ENCODE measurements at regions not wholly inside any gene's neighbourhood (a gene's known extent, or its start where the extent isn't known, plus 50 kb on each side); places are given as distances from the start of the nearest gene placed in this dataset.

DNA sequence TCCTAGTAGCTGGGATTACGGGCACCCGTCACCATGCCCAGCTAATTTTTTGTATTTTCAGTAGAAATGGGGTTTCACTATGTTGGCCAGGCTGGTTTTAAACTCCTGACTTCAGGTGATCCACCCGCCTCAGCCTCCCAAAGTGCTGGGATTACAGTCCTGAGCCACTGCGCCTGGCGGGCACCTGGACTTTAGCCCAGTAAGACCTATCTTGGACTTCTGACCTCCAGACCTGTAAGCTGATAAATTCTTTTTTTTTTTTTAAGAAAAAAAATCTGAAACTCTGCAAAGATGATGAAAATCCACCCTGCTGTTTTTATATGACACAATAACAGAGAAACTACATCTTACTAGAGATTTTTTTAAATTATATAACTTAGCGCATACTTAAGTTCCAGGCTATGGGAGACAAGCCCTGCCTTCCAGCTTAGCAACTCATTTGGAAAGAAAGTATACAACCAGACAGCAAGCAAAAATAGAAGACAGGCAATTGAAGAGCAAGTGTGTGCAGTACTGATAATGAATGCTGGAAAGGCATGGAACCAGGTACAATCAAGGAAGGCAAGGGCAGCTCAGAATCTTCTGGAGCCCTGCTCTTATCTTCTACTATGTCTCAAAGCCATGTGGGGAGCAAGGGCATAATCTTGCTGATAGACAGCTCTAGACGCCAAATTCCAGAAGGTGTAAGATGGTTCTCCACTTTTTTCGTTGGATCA is 104.2 kb downstream of the CD83 start:
- no peak for ATAC-seq (replicated peaks in 6 of 8)
- in situ Hi-C loops (cut with MboI; ENCODE audit: low pct_unique_long_range_greater_than_20kb in 2 of 9, low sequenced_read_pairs in 9 of 9, unreplicated experiment in 9 of 9) = loop anchor here in 3 of 9 experiments (25.0 kb wide), 3 partner anchors 566 to 1266 kb away; no protein-coding TSS in a partner anchor
- H3K4me1 ChIP-seq (replicated peaks in 1 of 2) = no peaks in the 10 kb centered on the region
- H3K4me3 ChIP-seq = no peak overlapping the region
- H3K27ac ChIP-seq = no peak overlapping the region
- 50 to 100% (median 99%) methylated on average over 1 to 6 of the region's 8 CpGs; no CpG with 5 or more reads in 2 of the 10 experiments for WGBS, 10 experiments

DNA sequence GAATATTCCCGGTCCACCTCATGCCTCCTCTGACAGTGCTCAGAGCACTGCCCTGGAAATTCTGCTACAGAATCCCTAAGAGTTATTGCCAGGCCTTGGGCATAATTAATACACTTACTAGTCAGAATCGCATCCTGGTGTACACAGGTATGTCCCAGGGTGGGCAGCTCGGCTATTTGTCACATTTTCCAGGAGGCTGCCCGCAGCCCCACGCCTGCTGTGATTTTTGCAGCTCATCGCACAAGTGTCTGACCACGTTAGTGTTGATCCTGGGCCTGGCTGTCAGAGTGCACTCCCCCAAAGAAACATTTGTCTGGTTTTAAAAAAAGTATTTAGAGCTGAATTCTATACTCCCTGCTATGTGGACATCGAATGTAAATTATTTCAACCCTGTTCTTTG is 105.4 kb downstream of the CD83 start:
- in situ Hi-C loops (cut with MboI; ENCODE audit: low pct_unique_long_range_greater_than_20kb in 2 of 9, low sequenced_read_pairs in 9 of 9, unreplicated experiment in 9 of 9) = loop anchor here in 3 of 9 experiments (25.0 kb wide), 3 partner anchors 564 to 1264 kb away; no protein-coding TSS in a partner anchor
- 29 to 100% (median 87%) methylated on average over 1 to 8 of the region's 8 CpGs; no CpG with 5 or more reads in 1 of the 10 experiments for WGBS, 10 experiments
- ATAC-seq (replicated peaks in 6 of 8) = no peak

DNA sequence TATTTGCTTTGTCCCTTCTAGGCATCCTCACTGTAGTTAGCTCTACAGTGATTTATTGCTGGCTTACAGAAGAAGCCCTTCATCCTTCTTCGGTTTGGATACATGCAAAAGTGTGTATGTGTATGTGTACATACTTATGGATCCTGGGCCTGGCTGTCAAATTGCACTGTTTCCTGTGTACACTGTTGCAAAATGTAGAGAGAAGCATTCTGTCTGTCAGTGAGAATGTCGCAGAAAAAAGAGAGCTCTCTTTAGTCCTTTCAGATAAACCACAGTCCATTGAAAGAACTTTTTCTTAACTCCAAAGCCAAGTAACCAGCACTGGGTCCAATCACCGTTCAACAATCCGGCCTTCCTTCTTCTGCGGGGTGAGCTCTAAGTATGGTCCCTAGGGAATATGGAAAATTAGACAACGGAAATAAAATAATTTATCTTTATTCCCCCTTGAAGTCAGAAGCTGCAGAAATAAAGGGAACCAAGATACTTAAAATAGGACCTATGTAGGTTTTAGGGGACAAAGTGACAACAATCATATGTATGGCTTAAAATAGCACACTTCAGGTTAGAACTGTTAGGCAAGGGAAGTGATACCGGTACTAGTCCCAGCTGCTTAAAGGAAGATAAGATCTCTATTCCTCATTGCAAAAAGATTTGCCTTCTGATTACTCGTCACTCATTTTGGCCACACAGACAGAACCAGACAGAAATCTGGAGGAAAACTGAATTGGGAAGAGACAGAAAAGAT is 107.0 kb downstream of the CD83 start:
- Histone ChIP-seq H3K4me1 (replicated peaks in 1 of 2) (peaks cover 0 to 4% of the 10 kb centered on the region in 2 donors), H3K4me3 (no peak overlapping the region), H3K27ac (no peak overlapping the region)
- 75 to 96% (median 94%) methylated on average over 2 to 8 of the region's 8 CpGs for WGBS, 10 experiments
- no peak for ATAC-seq (replicated peaks in 6 of 8)
- in situ Hi-C loops (cut with MboI; ENCODE audit: low pct_unique_long_range_greater_than_20kb in 2 of 9, low sequenced_read_pairs in 9 of 9, unreplicated experiment in 9 of 9) = loop anchor here in 3 of 9 experiments (25.0 kb wide), 4 partner anchors 238 to 1263 kb away; no protein-coding TSS in a partner anchor

More for the DNA sequence above, 105.4 kb downstream of the CD83 start:
- no peak overlapping the region for H3K4me3 ChIP-seq
- H3K27ac ChIP-seq = no peak overlapping the region
- H3K4me1 ChIP-seq (replicated peaks in 1 of 2) = no peaks in the 10 kb centered on the region

DNA sequence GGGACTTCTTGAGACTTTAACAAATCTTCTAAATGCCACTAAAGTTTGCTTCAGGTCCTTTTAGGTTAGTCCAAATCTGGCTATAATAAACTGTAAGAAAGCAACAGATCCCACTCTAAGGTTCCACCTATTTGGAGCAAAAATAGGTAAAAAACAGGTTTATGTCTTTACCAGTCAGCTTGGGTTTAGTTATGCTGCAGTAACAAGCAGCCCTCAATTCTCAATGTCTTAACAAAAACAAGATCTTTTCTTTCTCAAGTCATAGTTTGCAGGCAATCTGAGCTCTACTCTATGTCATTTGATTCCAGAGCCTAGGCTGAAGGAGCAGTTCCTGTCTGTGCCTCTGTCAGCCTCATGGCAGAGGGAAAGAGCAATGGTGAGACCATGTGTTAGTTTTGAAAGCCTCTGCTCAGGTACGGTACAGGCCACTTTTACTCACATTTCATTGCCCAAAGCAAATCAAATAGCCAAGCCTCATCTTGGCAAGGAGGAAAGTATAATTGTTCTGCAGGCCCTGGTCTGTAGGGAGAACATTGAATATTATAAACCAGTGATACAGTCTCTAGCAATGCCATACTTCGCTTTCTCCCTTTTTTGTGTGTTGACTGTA is 108.6 kb downstream of the CD83 start:
- WGBS, 10 experiments = 33 to 100% (median 100%) methylated on average over 1 to 2 of the region's 2 CpGs; no CpG with 5 or more reads in 3 of the 10 experiments
- no peak for ATAC-seq (replicated peaks in 6 of 8)

DNA sequence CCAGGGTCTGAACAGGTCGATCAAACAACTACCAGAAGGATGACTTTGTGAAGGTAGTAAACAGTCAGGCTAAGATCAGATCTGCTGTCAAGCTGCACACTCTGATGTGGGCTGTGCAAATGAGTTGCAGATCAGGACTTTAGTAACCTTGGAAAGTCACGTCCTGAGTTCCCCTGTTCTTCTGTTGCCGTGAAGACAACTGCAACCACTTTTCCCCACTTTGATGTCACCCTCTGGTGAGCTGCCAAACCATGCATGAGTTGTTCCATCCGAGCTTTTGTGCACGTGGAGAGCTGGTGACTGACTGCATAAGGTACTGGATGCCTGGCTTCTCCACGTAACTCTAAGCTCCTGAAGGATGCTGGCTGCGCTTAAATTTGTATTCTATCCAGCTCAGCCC is 111.0 kb downstream of the CD83 start:
- Histone ChIP-seq H3K4me3 (no peak overlapping the region), H3K27ac (no peak overlapping the region), H3K4me1 (replicated peaks in 1 of 2) (peaks cover 0 to 4% of the 10 kb centered on the region in 2 donors)
- WGBS, 10 experiments = 10 to 100% (median 65%) methylated on average over 1 to 6 of the region's 7 CpGs; no CpG with 5 or more reads in 2 of the 10 experiments
- ATAC-seq (replicated peaks in 6 of 8) = no peak
- in situ Hi-C loops (cut with MboI; ENCODE audit: low pct_unique_long_range_greater_than_20kb in 2 of 9, low sequenced_read_pairs in 9 of 9, unreplicated experiment in 9 of 9) = loop anchor here in 1 of 9 experiments (25.0 kb wide), 1 partner anchor 234 kb away; no protein-coding TSS in a partner anchor

More for the DNA sequence above, 108.6 kb downstream of the CD83 start:
- no peak overlapping the region for H3K4me3 ChIP-seq
- H3K27ac ChIP-seq = no peak overlapping the region
- in situ Hi-C loops (cut with MboI; ENCODE audit: low pct_unique_long_range_greater_than_20kb in 2 of 9, low sequenced_read_pairs in 9 of 9, unreplicated experiment in 9 of 9) = loop anchor here in 1 of 9 experiments (25.0 kb wide), 1 partner anchor 236 kb away; no protein-coding TSS in a partner anchor
- peaks cover 0 to 4% of the 10 kb centered on the region in 2 donors for H3K4me1 ChIP-seq (replicated peaks in 1 of 2)

DNA sequence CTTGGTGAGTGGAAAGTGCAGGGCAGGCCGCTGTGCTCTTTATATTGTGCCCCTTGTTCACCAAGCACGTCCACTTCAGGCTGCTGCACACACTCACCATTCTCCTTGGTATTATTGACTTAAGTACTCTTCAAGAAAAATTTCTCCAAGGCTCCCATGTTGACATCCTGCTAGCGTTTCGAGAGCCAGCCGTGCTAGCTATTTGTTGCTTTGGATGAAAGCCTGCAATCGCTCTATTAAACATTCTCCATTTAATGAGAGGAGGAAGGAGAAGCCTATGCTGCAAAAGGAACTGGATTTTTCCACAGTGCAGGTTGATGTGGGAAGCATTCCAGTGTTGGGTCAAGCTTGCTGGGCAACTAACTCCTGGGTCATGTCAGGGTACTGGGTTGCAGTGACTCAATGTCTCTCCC is 113.5 kb downstream of the CD83 start:
- 60 to 93% (median 80%) methylated on average over 1 to 5 of the region's 6 CpGs; no CpG with 5 or more reads in 5 of the 10 experiments for WGBS, 10 experiments
- in situ Hi-C loops (cut with MboI; ENCODE audit: low pct_unique_long_range_greater_than_20kb in 2 of 9, low sequenced_read_pairs in 9 of 9, unreplicated experiment in 9 of 9) = loop anchor here in 1 of 9 experiments (25.0 kb wide), 1 partner anchor 231 kb away; no protein-coding TSS in a partner anchor
- Histone ChIP-seq H3K4me1 (replicated peaks in 1 of 2) (peaks cover 0 to 4% of the 10 kb centered on the region in 2 donors), H3K27ac (no peak overlapping the region), H3K4me3 (no peak overlapping the region)
- ATAC-seq (replicated peaks in 6 of 8) = peak in 1 of 8 experiments; percentile 24

DNA sequence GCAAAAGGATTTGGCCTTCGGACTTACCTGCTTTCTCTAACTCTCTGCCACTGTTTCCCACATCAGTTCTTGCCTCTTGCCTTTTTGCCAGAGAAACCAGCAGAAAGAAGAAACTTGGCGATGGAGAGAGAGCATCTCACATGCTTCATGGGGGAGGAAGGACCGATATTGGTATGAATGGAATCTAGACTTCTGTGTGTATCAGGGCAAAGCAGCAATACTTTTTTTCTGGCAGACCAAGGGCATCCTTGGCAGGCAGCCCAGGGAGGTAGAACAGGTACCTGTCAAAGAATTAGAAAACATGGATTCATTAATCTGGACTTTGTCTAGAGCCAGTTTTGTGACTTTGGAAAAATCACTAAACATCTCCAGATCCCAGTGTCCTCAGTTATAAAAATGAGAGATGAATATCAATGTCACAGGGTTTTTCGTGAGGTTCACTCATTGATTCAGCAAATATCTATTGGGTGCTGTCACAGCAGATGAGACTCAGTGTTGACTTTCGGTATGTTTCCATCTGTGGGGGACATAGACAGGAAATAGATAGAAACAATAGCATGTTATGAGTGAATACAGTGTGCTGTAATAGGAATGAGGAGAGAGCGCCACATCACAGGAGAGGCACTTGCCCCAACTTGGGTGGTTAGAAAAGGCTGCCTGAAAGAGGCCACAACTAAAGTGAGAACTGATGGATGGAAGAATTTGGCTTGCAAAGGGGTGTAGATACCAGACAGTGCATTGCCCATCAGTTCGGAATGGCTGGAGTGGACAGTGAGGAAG is 114.1 kb downstream of the CD83 start:
- in situ Hi-C loops (cut with MboI; ENCODE audit: low pct_unique_long_range_greater_than_20kb in 2 of 9, low sequenced_read_pairs in 9 of 9, unreplicated experiment in 9 of 9) = loop anchor here in 1 of 9 experiments (25.0 kb wide), 1 partner anchor 231 kb away; no protein-coding TSS in a partner anchor
- 66 to 100% (median 88%) methylated on average over 1 to 5 of the region's 7 CpGs for WGBS, 10 experiments
- H3K27ac ChIP-seq = no peak overlapping the region
- peaks cover 0 to 4% of the 10 kb centered on the region in 2 donors for H3K4me1 ChIP-seq (replicated peaks in 1 of 2)
- no peak overlapping the region for H3K4me3 ChIP-seq
- no peak for ATAC-seq (replicated peaks in 6 of 8)

DNA sequence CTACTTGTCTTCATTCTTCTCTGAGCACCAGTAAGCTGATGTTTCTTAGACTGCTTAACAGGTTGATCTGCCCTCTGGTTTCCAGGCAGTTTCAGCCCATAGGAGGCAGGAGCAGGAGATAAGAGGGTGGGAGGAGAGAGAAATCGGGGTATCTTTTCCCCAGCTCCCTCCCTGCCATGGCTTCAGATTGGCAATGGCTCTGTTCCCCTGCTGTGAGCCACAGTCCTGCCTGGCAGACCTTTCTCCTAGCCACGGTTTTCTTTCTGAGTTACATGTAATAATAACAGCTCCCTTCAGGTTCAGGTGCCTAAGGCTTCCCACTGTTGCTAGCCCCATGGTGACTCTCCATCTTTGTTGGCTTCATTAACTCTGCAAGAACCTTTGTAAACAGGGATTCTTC is 115.3 kb downstream of the CD83 start:
- no peak for ATAC-seq (replicated peaks in 6 of 8)
- Histone ChIP-seq H3K4me1 (replicated peaks in 1 of 2) (peaks cover 0 to 4% of the 10 kb centered on the region in 2 donors), H3K4me3 (no peak overlapping the region), H3K27ac (no peak overlapping the region)
- in situ Hi-C loops (cut with MboI; ENCODE audit: low pct_unique_long_range_greater_than_20kb in 2 of 9, low sequenced_read_pairs in 9 of 9, unreplicated experiment in 9 of 9) = loop anchor here in 1 of 9 experiments (25.0 kb wide), 1 partner anchor 229 kb away; no protein-coding TSS in a partner anchor
- WGBS, 10 experiments = 36 to 92% (median 49%) methylated on average over 1 to 2 of the region's 2 CpGs; no CpG with 5 or more reads in 5 of the 10 experiments

DNA sequence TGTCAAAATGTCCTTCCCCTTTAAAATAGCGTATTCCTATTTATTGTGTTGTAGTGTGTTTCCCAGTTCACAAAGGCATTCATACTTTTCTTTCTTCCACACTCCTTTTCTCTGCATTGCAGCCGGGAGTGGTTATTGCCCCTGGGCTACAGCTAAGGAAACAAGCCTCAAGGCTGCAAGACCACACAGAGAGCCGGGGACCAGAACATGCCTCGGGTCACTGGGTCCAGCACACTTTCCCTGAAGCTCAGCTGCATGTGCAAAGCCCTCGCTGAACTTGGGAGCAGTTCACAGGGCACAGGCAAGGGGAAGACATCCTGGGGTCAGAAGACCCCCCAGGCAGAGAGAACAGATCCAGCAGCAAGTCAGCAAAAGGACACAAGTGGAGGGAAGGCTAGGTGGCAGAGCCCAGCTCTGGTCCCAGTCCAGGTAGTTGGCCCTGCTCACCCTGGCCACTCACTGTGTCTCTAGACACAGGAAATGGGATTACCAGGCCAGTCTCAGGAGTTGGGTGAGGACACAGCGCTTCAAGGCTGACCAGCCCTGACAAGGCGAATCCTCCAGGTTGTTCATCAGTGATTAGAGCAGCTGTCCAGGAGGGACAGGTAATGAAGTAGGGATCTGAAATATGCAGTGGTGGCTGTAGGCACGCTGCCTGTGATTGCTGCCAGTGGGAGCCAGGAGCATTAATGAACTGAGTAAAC is 118.2 kb downstream of the CD83 start:
- 55 to 100% (median 83%) methylated on average over 1 to 6 of the region's 8 CpGs; no CpG with 5 or more reads in 2 of the 10 experiments for WGBS, 10 experiments
- Histone ChIP-seq H3K4me1 (replicated peaks in 1 of 2) (no peaks in the 10 kb centered on the region), H3K4me3 (no peak overlapping the region), H3K27ac (no peak overlapping the region)
- no peak for ATAC-seq (replicated peaks in 6 of 8)
- in situ Hi-C loops (cut with MboI; ENCODE audit: low pct_unique_long_range_greater_than_20kb in 2 of 9, low sequenced_read_pairs in 9 of 9, unreplicated experiment in 9 of 9) = loop anchor here in 1 of 9 experiments (25.0 kb wide), 1 partner anchor 226 kb away; no protein-coding TSS in a partner anchor

DNA sequence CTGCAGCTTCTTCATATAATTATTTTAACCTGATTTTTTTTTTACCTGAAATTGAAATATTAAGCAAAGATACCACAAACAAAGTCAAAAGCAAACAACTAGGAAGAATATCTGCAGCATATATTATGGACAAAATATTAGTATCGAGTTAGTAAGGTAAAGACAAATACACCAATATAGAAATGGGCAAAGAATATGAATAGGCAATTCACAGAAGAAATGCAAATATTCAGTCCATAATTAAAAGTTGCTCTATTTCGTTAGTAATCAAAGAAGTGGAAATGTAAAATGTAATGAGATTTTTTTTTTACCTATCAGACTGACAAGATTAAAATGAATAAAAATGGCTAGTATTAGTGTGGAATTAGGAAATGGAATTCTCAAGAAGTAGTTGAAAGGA is 121.5 kb downstream of the CD83 start:
- Histone ChIP-seq H3K4me1 (replicated peaks in 1 of 2) (no peaks in the 10 kb centered on the region), H3K27ac (no peak overlapping the region), H3K4me3 (no peak overlapping the region)
- in situ Hi-C loops (cut with MboI; ENCODE audit: low pct_unique_long_range_greater_than_20kb in 2 of 9, low sequenced_read_pairs in 9 of 9, unreplicated experiment in 9 of 9) = loop anchor here in 1 of 9 experiments (25.0 kb wide), 1 partner anchor 223 kb away; no protein-coding TSS in a partner anchor
- WGBS, 10 experiments = 17 to 100% (median 84%) methylated on average over 2 of the region's 2 CpGs
- ATAC-seq (replicated peaks in 6 of 8) = no peak

DNA sequence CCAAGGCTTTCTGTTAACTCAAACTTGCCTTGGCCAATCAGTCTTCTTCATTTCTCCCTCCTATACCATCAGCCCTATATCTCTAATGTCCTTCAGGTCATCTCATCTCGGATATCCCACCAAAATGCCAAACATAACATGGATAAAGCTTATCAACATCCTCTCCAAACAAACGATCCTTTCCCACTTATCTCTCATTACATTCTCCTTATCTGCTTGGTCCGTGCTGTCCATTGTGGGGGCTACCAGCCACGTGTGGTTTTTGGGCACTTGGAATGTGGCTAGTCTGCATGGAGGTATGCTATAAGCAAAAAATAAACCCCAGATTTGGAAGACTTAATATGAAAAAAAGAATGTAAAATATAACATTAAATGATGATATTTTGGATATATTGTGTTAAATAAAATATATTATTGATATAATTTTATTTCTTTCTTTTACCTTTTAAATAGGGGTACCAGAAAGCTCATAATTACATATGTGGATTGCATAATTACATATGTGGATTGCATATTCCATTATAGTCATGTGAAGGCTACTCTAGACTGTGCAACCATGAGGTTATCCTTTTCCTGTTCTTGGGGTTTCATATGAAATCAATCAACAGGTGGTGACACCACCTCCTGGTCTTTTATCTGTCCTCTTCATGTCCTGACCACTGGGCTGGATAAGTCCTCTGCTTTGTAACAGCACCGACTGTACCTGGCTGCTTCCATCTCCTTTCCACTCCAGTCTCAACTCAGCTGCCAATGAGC is 123.0 kb downstream of the CD83 start:
- Histone ChIP-seq H3K27ac (no peak overlapping the region), H3K4me3 (no peak overlapping the region), H3K4me1 (replicated peaks in 1 of 2) (no peaks in the 10 kb centered on the region)
- no peak for ATAC-seq (replicated peaks in 6 of 8)
- 29 to 90% (median 80%) methylated on average over 1 to 5 of the region's 5 CpGs; no CpG with 5 or more reads in 1 of the 10 experiments for WGBS, 10 experiments
- in situ Hi-C loops (cut with MboI; ENCODE audit: low pct_unique_long_range_greater_than_20kb in 2 of 9, low sequenced_read_pairs in 9 of 9, unreplicated experiment in 9 of 9) = loop anchor here in 1 of 9 experiments (25.0 kb wide), 1 partner anchor 222 kb away; no protein-coding TSS in a partner anchor

Measured in motor neuron (in vitro differentiated cells).